CD4-positive, alpha-beta T cell treated with Interleukin-2 at 100 ng/mL for 4 hours (primary cell): ENCODE measurements at regions not wholly inside any gene's neighbourhood (a gene's known extent, or its start where the extent isn't known, plus 50 kb on each side); places are given as distances from the start of the nearest gene placed in this dataset.

Source experiments
- DNase-seq: peaks from one replicate; pipeline ENCODE4 v3.0.0-alpha.2; 2020; ENCODE audit warnings: low spot score

DNA sequence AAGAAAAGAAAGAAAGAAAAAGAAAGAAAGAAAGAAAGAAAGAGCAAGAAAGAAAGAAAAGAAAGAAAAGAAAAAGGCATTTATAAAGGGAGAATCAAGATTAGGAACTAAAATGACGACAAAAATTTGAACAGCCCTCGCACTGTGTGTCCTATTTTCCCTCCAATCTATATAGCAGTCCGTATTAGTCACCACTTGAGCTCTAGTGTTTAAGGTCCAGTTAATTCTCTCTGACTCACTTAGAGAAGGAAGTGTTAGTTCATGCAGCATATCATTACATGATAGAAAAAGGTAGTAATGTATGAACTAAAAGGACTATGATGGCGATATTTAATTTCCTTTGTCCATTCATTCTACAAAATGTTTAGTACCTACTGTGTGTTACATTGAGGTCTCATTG is 122.7 kb downstream of the CBLL2 start:
- no peak for DNase-seq

DNA sequence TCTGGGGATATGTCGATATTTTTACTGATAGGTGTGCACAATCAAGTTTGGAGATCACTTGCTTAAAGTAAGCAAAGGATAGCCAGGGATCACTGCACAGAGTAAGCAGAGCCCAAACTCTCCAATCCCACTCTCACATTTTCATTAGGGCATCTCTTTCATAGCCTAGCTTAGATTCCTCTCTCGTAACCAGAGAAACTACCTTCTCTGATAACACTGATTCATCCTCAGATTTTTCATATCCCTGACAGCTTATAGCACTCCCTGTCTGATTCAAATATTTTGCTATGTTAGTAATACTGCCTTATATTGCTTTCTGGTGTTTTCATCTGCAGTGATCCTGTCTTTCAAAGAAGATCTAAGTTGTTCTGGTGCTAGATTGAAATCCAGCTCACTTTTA is 123.7 kb downstream of the CBLL2 start:
- DNase-seq, result no peak

DNA sequence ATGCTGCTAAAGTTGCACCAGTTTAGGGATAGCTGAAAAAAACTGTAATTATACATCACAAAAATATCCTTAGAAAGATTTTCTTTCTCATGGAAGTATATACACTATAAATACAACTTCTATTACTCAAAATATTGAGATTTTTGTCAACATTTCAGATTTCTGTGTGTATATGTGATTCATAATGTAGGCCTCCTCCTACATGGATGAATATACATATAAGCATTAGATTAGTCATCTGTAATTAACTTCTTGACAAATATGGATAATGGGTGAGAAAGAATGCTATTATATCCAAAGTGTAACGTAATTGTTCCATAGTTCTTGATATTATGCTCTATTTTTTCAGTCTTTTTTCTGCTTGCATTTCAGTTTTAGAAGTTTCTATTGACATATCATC is 124.9 kb downstream of the CBLL2 start:
- no peak for DNase-seq

DNA sequence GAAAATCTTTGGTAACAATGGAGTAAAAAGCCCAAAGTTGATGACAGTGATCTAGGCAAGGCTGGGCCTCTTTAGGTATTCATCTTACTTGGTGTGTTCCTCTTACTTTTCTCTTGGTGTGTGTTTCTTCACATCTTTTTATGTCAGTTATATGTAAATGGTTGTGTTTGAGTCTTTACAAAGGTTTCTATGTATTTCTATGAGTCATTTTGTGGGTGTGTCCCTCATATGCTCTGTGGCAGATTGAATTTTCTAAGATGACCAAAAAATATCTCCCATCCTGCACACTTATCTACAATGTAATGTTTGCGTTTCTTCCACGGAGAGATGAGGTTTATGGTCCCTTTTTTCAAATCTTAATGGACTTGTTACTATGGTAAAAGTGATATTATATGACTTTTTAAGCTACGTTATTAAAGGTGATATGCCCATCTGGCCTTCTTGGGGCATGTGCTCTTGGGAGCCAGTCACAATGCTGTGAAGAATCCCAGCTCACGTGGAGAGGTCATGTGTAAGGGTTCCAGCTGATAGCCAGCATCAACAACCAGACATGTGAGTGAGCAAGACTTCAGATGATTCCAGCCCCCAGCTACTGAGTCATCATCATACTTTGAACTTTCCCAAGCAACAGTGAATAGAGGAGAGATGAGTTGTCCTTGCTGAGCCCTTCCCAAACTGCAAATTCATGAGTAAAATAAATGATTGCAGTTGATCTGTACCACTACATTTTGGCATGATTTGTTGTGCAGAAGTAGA is 126.9 kb downstream of the CBLL2 start:
- DNase-seq, result no peak

DNA sequence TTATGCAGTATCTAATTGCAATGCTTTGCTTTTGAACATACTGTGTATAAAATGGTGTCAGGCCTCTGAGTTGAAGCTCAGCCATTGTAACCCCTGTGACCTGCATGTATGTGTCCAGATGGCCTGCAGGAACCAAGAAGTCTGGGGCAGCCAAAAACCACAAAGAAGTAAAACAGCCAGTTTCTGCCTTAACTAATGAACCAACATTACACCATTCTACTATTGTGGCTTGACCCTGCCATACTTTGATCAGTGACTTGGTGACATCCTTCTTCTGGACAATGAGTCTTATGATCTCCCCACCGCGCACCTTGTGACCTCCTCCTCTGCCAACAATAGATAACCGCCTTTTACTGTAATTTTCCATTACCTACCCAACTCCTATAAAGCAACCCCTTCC is 131.6 kb downstream of the CBLL2 start:
- DNase-seq, result no peak

DNA sequence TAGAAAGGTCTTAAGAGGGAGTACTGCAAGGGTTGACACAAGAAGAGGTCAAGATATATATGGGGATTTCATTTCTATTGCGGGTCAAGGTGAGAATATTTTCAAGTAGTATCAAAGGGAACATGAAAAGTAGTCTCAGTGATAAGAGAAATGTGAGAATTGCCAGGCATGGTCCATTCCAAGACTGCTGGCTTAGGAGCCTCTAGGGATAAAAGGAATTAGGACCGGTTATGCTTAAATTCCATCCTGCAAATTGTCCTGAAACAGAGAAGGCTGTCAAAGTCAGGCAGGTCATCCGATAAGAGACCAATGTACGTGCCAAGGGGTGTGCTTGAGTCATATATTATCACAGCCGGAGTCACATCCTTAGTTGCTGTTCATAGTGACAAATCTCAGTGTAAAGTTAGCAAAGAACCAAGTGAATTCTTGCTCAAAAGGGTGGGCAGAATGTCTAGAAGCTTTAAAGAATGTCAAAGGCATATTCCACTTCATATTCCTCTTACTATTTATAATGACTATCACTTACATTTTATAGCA is 133.6 kb downstream of the CBLL2 start:
- no peak for DNase-seq

DNA sequence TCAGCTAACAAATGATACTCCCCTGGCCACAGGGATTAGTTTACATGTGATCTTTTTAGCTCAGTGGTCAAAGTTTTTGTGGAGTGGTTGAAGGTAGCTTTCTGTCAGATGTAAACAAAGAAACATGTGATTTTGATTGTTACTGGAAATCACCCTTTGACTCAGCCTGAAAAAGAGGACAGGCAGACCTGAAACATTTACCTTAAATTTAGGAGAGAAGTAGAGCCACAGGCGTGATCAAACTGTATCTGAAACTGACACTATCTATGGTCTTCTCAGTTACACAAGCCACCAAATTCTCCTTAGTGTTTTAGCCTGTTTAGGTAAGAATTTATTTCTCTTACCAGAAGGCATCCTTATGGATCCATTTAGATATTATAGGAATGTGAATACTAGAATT is 136.7 kb downstream of the CBLL2 start:
- no peak for DNase-seq

DNA sequence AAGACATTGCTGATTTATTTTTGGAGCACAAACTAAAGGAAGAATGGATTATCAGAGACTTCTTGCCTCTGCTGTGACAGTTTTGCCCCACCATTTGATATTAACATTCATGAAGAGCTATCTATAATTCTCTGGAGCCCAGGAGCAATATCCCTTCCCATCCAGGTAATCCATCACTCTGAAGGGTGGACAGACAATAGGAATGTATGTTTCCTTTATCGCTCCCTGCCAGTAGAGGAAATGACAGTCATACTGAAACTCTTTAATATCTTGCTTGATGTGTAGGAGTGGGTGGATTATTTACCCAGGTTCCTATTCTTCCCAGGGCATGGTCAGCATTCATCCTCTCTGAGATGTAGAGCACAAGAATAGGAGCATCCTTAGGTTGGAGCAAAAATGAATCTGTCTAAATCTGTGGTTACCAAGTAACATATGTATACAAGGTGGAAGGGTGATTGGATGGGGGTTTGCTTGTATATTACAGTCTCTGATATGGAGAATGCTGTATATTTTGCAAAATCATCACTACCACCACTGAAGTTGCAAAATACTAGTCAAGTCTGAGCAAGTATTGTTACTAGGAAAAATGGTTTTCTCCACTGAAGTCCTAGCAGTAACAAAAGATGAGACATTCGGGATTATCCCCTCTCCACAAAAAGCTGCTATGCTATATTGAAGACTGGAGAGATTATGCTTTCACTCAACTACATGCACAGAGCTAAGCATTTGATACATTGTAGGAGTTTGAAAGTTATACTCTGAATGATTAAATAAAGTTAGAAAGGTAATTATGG is 151.6 kb downstream of the CBLL2 start:
- DNase-seq, result no peak

DNA sequence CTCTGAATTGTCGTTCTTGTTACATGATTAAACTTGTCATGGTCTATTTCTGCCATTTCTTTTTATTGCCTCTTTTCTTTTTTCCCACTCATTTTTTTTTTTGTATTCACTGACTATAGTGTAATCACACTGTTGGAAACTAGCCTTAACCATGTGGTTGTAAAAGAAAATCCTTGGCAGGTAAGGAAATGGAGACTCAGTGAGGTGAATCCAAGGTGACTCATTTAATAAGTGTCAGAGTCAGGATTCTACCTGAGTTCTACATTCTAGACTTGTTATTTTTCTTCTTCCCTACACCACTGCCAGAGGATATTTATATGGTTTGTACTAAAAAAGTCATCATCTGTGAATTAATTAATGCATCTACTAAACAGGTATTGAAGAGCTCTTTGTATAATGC is 152.2 kb downstream of the CBLL2 start:
- DNase-seq, result no peak

DNA sequence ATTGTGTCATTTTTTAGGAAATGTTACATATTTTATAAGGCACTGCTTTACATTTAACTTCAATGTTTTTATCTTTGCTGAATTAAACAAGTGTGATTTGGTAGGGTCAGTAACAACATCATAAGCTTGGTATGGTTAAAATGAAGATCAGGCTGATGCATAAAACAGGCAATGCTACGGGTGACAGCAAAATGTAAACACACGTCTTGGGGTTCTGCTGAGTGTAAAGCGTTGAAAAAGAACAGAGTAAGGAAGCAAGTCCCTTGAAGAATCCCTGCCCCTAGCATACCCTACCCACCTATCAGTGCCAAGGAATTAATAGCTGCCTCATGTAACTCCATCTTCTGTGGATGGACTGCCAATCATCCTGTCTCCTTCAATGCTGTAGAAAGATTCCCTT is 157.0 kb downstream of the CBLL2 start:
- no peak for DNase-seq

DNA sequence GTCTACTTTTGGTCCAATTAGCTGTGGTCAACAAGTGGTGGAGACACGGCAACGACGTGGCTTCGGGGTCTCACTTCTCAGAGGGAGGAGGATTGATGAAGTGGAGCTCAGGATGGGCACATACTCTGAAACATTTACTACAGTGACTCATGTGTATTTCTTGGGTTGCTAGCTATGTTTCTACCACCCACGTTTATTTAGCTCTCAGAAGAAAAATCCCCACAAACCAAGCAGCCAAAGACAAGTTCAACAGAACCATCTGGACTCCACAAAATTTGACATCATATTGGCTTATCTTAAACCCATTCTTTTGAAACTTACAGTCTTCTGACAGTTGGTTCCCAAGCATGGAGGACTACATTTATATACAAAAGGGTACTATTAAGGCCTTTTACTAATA is 158.0 kb downstream of the CBLL2 start:
- no peak for DNase-seq

DNA sequence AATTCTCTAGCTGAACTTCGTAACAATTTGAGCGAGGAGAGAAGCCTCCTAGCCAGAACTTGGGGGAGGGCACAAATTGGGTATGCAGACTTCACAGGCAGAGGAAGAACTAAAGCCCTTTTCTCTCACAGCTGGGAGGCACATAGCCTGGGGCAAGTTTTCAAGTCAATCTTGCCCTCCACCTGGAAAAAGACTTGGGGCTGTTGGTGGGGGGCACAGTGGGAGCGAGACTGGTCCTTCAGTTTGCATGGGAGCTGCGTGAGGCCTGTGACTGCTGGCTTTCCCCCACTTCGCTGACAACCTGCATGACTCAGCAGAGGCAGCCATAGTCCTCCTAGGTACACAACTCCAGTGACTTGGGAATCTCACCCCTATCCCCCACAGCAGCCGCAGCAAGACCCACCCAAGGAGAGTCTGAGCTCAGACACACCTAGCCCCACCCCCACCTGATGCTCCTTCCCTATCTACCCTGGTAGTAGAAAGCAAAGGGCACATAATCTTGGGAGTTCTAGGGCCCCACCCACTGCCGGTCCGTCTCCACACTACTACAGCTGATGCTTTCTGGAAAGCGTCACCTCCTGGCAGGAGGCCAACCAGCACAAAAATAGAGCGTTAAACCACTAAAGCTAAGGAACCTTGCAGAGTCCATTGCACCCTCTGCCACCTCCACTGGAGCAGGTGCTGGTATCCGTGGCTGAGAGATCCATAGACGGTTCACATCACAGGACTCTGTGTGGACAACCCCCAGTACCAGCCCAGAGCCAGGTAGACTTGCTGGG is 160.8 kb downstream of the CBLL2 start:
- no peak for DNase-seq

DNA sequence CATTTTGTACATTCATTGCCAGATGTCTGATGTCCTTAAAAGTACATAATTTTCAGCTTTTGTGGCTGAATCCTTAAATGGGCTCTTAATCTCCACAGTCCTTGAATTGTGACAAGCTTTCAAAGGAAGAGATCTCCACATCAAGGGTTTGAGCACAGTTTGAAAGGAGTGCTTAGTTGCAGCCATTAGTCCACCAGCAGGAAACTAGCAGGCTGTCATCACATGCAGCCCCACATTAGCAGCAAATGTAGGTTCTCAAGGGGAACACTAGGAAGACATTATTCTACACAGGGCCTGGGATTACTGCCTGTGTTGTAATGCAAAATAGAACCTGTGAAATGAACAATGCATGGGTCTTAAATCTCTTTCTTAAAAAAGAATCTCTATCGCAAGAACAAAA is 173.2 kb downstream of the CBLL2 start:
- no peak for DNase-seq

DNA sequence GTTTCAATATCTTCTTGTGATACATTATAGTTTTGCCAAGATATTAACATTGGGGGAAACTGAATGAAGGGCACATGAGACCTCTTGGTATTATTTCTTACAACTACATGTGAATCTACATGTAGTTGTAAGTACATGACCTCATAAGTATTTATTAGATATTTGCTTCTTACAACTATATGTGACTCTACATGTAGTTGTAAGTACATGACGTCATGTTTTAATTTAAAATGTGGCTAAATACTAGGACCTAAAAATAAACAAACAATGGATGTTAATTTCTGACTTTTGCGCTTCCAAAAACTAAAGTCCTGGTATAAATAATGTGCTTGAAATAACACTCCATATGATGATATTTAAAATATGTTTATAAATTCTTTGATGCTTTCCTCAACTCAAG is 190.2 kb downstream of the CBLL2 start:
- no peak for DNase-seq

DNA sequence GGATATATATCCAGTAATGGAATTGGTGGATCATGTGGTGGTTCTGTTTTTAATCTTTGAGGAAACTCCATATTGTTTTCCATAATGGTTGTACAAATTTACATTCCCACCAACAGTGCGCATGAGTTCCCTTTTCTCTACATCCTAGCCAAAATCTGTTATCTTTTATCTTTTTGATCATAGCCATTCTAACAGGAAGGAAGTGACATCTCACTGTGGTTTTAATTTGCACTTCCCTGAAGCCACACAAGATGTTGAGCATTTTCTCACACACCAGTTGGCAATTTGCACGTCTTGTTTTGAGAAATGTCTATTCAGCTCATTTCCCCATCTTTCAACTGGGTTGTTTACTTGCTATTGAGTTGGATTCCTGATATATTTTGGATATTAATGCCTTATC is 194.9 kb downstream of the CBLL2 start:
- no peak for DNase-seq

DNA sequence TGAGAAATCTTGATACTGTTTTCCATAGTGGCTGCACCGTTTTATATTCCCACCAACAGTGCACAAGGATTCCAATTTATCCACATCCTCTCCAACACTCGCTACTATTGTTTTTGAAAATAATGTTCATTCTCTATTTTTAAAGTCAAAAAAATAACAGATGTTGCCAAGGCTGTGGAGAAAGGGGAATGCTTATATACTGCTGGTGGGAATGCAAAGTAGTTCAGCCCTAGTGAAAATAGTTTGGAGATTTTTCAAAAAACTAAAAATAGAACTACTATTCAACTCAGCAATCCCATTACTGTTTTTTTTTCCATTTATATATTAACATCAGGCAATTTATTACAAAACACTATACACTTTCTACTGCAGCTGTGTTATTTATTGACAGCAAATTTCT is 208.7 kb downstream of the CBLL2 start:
- DNase-seq, result no peak

DNA sequence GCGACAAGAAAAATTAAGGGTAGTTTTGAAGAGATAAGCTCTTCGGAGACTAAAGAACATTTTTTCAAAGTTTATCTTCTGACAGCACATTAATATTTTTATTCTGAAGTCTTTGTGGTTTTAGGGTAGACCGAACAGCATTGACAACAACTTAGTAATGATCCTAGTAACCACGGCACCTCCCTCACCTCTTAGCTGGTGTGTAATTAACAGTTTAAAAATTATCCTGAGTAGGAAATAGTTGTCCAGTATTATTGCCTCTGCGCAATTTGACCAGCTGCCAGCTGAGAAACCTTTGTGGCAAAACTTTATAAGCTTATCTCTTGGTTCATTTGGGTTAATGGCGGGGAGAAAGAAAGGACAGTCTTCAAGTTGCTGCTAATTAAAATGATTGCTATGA is 213.6 kb downstream of the CBLL2 start:
- DNase-seq, result no peak

DNA sequence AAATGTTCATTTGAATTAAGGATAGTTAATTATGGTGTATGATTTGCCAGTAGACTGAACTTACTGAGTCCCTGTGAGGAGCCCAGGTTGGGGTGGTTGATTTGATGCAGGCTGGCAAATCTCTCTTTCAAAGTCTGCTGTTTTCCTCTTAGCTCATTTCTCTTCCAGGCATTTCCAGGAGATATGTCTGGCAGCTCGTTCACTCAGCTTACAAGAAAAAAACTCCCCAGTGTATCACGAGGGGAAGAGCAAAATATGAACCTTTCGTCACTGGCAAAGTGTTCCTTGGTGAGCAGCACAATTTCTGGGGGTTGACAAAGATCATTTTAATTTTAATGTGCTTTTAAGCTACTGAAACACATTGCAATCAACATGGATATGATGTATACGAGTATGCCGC is 244.2 kb downstream of the CBLL2 start:
- no peak for DNase-seq

DNA sequence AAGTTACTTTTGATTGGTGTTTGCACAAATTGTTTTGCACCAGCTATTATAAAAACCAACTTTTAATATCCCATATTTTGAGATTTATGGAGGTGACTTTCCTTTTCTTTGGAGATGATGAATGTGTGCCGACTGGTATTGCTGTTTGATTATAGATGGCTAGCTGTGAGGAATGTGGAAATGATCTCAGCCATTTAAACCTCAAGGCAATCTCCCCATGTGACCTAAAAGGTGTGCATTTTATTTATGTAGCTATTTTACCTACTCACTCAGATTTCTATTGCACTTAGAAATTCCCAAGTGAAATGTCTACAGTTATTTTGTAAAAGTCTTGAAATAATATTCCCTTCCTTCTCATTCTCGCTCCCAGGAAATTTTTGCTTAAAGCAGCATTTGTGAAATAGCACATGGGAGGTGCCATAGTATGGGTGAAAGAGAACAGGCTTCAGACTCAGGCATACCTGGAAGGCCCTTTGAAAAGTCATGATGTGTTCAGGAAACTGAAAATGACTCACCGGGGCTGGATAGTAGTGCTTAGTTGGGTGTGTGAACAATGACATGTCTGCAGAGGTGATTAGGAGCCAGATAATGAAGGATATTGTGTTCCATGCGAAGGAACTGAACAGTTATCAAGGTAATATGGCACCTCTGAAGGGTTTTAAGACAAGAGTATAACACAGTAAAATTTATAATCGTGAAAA is 247.6 kb downstream of the CBLL2 start:
- no peak for DNase-seq

DNA sequence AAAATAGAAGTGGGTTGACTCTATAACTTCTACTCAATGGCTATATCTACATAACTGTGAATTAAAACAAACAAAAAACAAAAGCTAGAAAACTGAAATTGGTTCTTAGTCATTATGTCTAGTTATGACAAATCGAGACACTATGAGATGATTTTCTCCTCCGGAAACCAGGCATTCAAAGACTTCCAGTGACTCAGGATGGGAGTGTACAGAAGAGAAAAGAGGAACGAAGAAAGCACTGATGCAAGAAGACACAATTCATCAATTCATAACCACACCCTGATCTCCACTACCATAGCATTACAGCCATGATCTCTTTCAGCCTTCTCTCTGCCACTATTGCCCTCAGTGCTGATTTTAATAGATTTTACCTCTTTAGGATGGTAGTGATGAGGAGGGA is 253.6 kb downstream of the CBLL2 start:
- DNase-seq, result no peak

DNA sequence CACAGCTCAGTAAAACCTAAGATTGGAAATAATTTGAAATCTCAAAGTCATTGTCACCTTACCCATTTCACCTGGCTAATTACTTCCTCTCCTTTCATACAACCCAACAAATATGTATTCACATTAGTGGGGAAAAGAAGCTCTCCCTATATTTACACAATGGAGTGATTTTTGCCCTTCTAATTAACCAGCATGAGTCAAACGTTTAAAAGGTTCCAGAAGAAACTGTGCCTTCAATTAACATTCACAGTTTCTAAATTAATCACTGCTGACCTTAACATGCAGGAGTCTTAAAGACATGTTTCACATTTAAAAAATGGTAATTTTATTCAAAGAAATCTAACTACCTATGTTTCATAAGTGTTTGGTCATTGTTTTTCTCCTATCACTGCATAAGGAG is 254.6 kb downstream of the CBLL2 start:
- no peak for DNase-seq

DNA sequence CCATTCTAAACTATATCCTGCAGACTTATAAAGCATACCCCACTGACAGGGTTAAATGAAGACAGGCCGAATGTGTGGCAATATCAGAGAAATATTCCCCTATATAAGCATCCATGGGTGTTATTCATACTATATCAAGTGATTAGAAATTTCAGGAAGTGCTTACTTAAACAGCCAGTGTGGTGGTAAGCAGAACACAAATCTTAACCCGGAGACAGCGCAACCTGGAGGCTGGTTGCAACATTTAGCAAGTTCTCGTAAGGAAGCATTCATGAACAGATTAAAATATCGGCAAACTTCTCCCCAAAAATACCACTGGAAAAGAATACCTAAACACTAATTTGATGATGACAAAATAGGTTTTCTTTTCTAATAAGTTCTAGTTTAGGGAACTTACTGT is 261.2 kb downstream of the CBLL2 start:
- DNase-seq, result no peak
